ENCODE measurements at regions not wholly inside any gene's neighbourhood (a gene's known extent, or its start where the extent isn't known, plus 50 kb on each side); places are given as distances from the start of the nearest gene placed in this dataset.

DNA sequence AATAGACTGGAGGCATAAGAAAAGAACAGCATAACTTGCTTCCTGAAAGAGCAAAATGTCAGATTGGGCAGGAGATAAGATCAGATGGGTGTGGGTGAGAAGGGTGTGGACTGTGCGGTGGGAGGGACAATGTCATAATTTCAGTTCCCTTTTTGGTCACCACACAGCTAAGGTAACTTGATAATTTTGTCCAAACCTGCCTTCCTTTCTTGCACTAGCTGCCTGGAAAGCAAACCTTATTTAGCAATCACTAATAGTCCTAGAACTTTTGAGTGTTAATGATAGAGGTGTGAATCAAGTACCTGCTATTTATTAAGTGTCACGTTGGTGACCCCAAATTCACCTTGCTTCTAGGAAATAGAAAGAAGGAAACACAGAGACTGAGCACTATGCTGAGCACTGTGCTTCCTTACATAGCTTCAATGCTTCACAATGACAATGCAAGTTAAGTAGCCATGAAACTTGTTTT, 72.4 kb upstream of the SP4 start:
- Histone ChIP-seq H3K4me2 (ENCODE audit: low read length) (no peak overlapping the region), H3K4me1 (ENCODE audit: control insufficient read depth in 1 of 2, insufficient read depth in 2 of 2, low read length in 2 of 2) (no peaks in the 10 kb centered on the region), H3K36me3 (ENCODE audit: control insufficient read depth in 1 of 2, insufficient read depth in 2 of 2, low read length in 2 of 2) (no peaks in the 10 kb centered on the region), H3K9me2 (ENCODE audit: insufficient read depth) (no peaks in the 10 kb centered on the region), H3K27me3 (ENCODE audit: insufficient read depth, low read length) (no peaks in the 10 kb centered on the region), H3K4me3 (replicated peaks in 1 of 2; ENCODE audit: low read depth in 1 of 2, low read length in 2 of 2) (no peak overlapping the region), H3K27ac (ENCODE audit: low read depth, low read length) (no peak overlapping the region), H3K9ac (ENCODE audit: low read length) (no peak overlapping the region), H2AFZ (ENCODE audit: low read depth, low read length, poor library complexity, severe bottlenecking) (no peak overlapping the region), H3K9me3 (ENCODE audit: control insufficient read depth in 1 of 2, insufficient read depth in 1 of 2, low read depth in 1 of 2, low read length in 2 of 2) (no peaks in the 10 kb centered on the region), H4K20me1 (ENCODE audit: insufficient read depth) (no peaks in the 10 kb centered on the region), H3K79me2 (ENCODE audit: insufficient read depth, low read length) (no peaks in the 10 kb centered on the region)
- TF ChIP-seq, protein P1, sequence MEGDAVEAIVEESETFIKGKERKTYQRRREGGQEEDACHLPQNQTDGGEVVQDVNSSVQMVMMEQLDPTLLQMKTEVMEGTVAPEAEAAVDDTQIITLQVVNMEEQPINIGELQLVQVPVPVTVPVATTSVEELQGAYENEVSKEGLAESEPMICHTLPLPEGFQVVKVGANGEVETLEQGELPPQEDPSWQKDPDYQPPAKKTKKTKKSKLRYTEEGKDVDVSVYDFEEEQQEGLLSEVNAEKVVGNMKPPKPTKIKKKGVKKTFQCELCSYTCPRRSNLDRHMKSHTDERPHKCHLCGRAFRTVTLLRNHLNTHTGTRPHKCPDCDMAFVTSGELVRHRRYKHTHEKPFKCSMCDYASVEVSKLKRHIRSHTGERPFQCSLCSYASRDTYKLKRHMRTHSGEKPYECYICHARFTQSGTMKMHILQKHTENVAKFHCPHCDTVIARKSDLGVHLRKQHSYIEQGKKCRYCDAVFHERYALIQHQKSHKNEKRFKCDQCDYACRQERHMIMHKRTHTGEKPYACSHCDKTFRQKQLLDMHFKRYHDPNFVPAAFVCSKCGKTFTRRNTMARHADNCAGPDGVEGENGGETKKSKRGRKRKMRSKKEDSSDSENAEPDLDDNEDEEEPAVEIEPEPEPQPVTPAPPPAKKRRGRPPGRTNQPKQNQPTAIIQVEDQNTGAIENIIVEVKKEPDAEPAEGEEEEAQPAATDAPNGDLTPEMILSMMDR (IDR thresholded peaks at IDR 0.05 in 2 of 3, conservative IDR thresholded peaks at IDR 0.05 in 1 of 3; ENCODE audit: borderline replicate concordance in 1 of 3, insufficient read depth in 1 of 3, low read depth in 2 of 3, low read length in 2 of 3), result no peak
- no peak for TF ChIP-seq JUND (IDR thresholded peaks at IDR 0.05)
- TF ChIP-seq SP1 (IDR thresholded peaks at IDR 0.05; ENCODE audit: low read depth), result no peak
- no peak for TF ChIP-seq FOSL1 (IDR thresholded peaks at IDR 0.05; ENCODE audit: low read depth)
- TF ChIP-seq EGR1 (IDR thresholded peaks at IDR 0.05; ENCODE audit: low read depth), result no peak
- no peak for TF ChIP-seq ZFX (IDR thresholded peaks at IDR 0.05)
- no peak for TF ChIP-seq ELF1 (IDR thresholded peaks at IDR 0.05; ENCODE audit: borderline replicate concordance, low read depth)
- TF ChIP-seq CBX3 (IDR thresholded peaks at IDR 0.05; ENCODE audit: low read depth), result no peak
- TF ChIP-seq EZH2phosphoT487 (IDR thresholded peaks at IDR 0.05; ENCODE audit: borderline replicate concordance), result no peak
- no peak for TF ChIP-seq YY1 (IDR thresholded peaks at IDR 0.05; ENCODE audit: extremely low read depth, insufficient replicate concordance, low read depth, low read length)
- no peak for TF ChIP-seq ZNF274 (IDR thresholded peaks at IDR 0.05; ENCODE audit: low read depth, low read length)
- TF ChIP-seq, protein P2, sequence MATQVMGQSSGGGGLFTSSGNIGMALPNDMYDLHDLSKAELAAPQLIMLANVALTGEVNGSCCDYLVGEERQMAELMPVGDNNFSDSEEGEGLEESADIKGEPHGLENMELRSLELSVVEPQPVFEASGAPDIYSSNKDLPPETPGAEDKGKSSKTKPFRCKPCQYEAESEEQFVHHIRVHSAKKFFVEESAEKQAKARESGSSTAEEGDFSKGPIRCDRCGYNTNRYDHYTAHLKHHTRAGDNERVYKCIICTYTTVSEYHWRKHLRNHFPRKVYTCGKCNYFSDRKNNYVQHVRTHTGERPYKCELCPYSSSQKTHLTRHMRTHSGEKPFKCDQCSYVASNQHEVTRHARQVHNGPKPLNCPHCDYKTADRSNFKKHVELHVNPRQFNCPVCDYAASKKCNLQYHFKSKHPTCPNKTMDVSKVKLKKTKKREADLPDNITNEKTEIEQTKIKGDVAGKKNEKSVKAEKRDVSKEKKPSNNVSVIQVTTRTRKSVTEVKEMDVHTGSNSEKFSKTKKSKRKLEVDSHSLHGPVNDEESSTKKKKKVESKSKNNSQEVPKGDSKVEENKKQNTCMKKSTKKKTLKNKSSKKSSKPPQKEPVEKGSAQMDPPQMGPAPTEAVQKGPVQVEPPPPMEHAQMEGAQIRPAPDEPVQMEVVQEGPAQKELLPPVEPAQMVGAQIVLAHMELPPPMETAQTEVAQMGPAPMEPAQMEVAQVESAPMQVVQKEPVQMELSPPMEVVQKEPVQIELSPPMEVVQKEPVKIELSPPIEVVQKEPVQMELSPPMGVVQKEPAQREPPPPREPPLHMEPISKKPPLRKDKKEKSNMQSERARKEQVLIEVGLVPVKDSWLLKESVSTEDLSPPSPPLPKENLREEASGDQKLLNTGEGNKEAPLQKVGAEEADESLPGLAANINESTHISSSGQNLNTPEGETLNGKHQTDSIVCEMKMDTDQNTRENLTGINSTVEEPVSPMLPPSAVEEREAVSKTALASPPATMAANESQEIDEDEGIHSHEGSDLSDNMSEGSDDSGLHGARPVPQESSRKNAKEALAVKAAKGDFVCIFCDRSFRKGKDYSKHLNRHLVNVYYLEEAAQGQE (IDR thresholded peaks at IDR 0.05; ENCODE audit: low read depth), result no peak
- TF ChIP-seq RAD21 (IDR thresholded peaks at IDR 0.05; ENCODE audit: low read depth), result no peak
- no peak for TF ChIP-seq TCF7L2 (IDR thresholded peaks at IDR 0.05; ENCODE audit: borderline replicate concordance, extremely low read depth, insufficient read depth, insufficient read length)
- TF ChIP-seq, protein P3, sequence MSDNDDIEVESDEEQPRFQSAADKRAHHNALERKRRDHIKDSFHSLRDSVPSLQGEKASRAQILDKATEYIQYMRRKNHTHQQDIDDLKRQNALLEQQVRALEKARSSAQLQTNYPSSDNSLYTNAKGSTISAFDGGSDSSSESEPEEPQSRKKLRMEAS (IDR thresholded peaks at IDR 0.05), result no peak
- TF ChIP-seq SIN3A (IDR thresholded peaks at IDR 0.05; ENCODE audit: low read depth), result no peak
- ATAC-seq, result no peak
- CTCF ChIA-PET, result no interaction called here
- RAD21 ChIA-PET (ENCODE audit: low non-redundant PET in 1 of 2, low total read pairs in 2 of 2, uncharacterized antibody in 2 of 2, unreplicated experiment in 2 of 2), result no interaction called here
- intact Hi-C loops (cut with micrococcal nuclease), result no loop called here
- POLR2A ChIA-PET, result no interaction called here
- BruUV-seq (replicated peaks), result no TSS peak
- no peak for DNase-seq (ENCODE audit: low read depth, low spot score)

Measured in HCT116 (cell line).